Activated CD4-positive, alpha-beta T cell treated with anti-CD3 and anti-CD28 coated beads for 1 hour (primary cell): ENCODE measurements at regions not wholly inside any gene's neighbourhood (a gene's known extent, or its start where the extent isn't known, plus 50 kb on each side); places are given as distances from the start of the nearest gene placed in this dataset.
"Not testable (repeated sequence)": the region's sequence is repeated elsewhere in the genome, so short reads cannot be mapped to it uniquely, and the experiment has no call there.

Source experiments
- DNase-seq: peaks from one replicate; pipeline ENCODE4 v3.0.0-alpha.2; 2020

- no peak for DNase-seq
These were observed 622.9 kb upstream of the RBFOX1 start for GRCh38 chr16:6709736-6710135.

- no peak for DNase-seq
These were observed 623.9 kb upstream of the RBFOX1 start for GRCh38 chr16:6708576-6709215.

- DNase-seq = no peak
These were observed 628.2 kb upstream of the RBFOX1 start for GRCh38 chr16:6704306-6704930.

GRCh38 chr16:6701096-6701495 lies 631.5 kb upstream of the RBFOX1 start:
- no peak for DNase-seq

- DNase-seq = no peak
These were observed 634.1 kb upstream of the RBFOX1 start for GRCh38 chr16:6698548-6698947.

GRCh38 chr16:6695666-6696065 lies 637.0 kb upstream of the RBFOX1 start:
- no peak for DNase-seq

GRCh38 chr16:6694636-6695035 lies 638.0 kb upstream of the RBFOX1 start:
- DNase-seq = no peak

GRCh38 chr16:6693418-6693817 lies 639.2 kb upstream of the RBFOX1 start:
- not testable (repeated sequence) for DNase-seq

GRCh38 chr16:6692874-6693273 lies 639.8 kb upstream of the RBFOX1 start:
- DNase-seq = no peak

- DNase-seq = no peak
These were observed 641.9 kb upstream of the RBFOX1 start for GRCh38 chr16:6690741-6691140.

GRCh38 chr16:6689643-6690042 lies 643.0 kb upstream of the RBFOX1 start:
- DNase-seq = no peak

- no peak for DNase-seq
These were observed 645.1 kb upstream of the RBFOX1 start for GRCh38 chr16:6687593-6687992.

GRCh38 chr16:6684076-6684673 lies 648.5 kb upstream of the RBFOX1 start:
- DNase-seq = no peak

GRCh38 chr16:6682142-6682811 lies 650.4 kb upstream of the RBFOX1 start:
- DNase-seq = no peak

GRCh38 chr16:6678586-6678985 lies 654.1 kb upstream of the RBFOX1 start:
- DNase-seq = no peak

- DNase-seq = no peak
These were observed 658.6 kb upstream of the RBFOX1 start for GRCh38 chr16:6674071-6674470.

- no peak for DNase-seq
These were observed 660.1 kb upstream of the RBFOX1 start for GRCh38 chr16:6672507-6672906.

GRCh38 chr16:6667393-6667792 lies 665.3 kb upstream of the RBFOX1 start:
- DNase-seq = no peak

- no peak for DNase-seq
These were observed 667.5 kb upstream of the RBFOX1 start for GRCh38 chr16:6665126-6665525.

- DNase-seq = no peak
These were observed 669.0 kb upstream of the RBFOX1 start for GRCh38 chr16:6663668-6664067.

- no peak for DNase-seq
These were observed 675.9 kb upstream of the RBFOX1 start for GRCh38 chr16:6656760-6657159.

GRCh38 chr16:6646891-6647290 lies 685.8 kb upstream of the RBFOX1 start:
- DNase-seq = no peak

- no peak for DNase-seq
These were observed 686.7 kb upstream of the RBFOX1 start for GRCh38 chr16:6645768-6646568.
